HepG2 (cell line): ENCODE measurements at regions not wholly inside any gene's neighbourhood (a gene's known extent, or its start where the extent isn't known, plus 50 kb on each side); places are given as distances from the start of the nearest gene placed in this dataset.

Experiments
- ATAC-seq: fragments of 200-7000 bp; cut with Tn5 transposase; 3 replicates; pipeline ENCODE4 v1.9.1; 2020; ENCODE audit warnings: mild to moderate bottlenecking, moderate library complexity
- BruUV-seq: library from RNA; stranded (reverse); fragments of 400-500 nt; replicated peaks from 2 replicates; lab custom pipeline; 2021; lab: Mats Ljungman, UMichigan
- CTCF ChIA-PET: fragments of 300-600 bp; formaldehyde crosslinking; extraction: SDS; loops from one replicate; lab custom pipeline; 2021; ENCODE audit warnings: low total read pairs, inconsistent platforms, low intra/inter-chr PET ratio; lab: Yijun Ruan, JAX
- POLR2A ChIA-PET: fragments of 350-600 bp; sonication (Branson Sonifier 250); formaldehyde crosslinking; loops from one replicate; lab custom pipeline; 2020; ENCODE audit warnings: antibody characterized with exemption, inconsistent platforms; lab: Yijun Ruan, JAX
- DNase-seq: peaks from one replicate; pipeline ENCODE4 v3.0.0-alpha.2; 2015; ENCODE audit warnings: low spot score
- FAIRE-seq: peaks from 3 replicates; lab custom pipeline; 2011; peaks lifted over from hg19 to GRCh38; lab: Jason Lieb, UNC
- H2AFZ ChIP-seq: one replicate; pipeline ENCODE4 v1.6.1; 2011; ENCODE audit warnings: low read length, inconsistent platforms
- H3K27ac ChIP-seq: fragments of 300-600 bp; 3 replicates; pipeline ENCODE4 v1.8.0; 2011; ENCODE audit warnings: mixed run types, mild to moderate bottlenecking, mixed read lengths, low read length, inconsistent platforms; ENCODE audit not compliant: insufficient read depth; ENCODE audit errors: extremely low read length
- H3K27me3 ChIP-seq, 2 experiments: fragments of 200-600 bp in 1 of 2; 2 replicates in 1 of 2; 3 replicates in 1 of 2; pipeline versions ENCODE4 v1.6.0 to v1.8.0; 2011; ENCODE audit warnings: low read length in 2 of 2, mild to moderate bottlenecking in 2 of 2, moderate library complexity in 2 of 2, inconsistent platforms in 1 of 2; ENCODE audit not compliant: insufficient read depth in 2 of 2, control insufficient read depth in 1 of 2
- H3K36me3 ChIP-seq, 2 experiments: fragments of 200-600 bp in 1 of 2; replicated peaks in 1 of 2; 2 replicates in 1 of 2; 3 replicates in 1 of 2; pipeline versions ENCODE4 v1.5.1 to v1.8.0; 2011; ENCODE audit warnings: low read length in 2 of 2, inconsistent platforms in 1 of 2; ENCODE audit not compliant: insufficient read depth in 2 of 2, control insufficient read depth in 1 of 2
- H3K4me1 ChIP-seq: 2 replicates; pipeline ENCODE4 v1.5.1; 2012; ENCODE audit warnings: low read length, inconsistent platforms; ENCODE audit not compliant: insufficient read depth
- H3K4me2 ChIP-seq: 2 replicates; pipeline ENCODE4 v1.6.0; 2011; ENCODE audit warnings: low read depth, low read length, inconsistent platforms
- H3K4me3 ChIP-seq, 3 experiments: fragments of 200-600 bp in 1 of 3; sonication (generic), shearing (Covaris generic) in 1 of 3; replicated peaks in 1 of 3; 2 replicates each; pipeline ENCODE4 v1.5.1; 2011 to 2016; ENCODE audit warnings: low read length in 3 of 3, inconsistent platforms in 2 of 3, low read depth in 2 of 3, mild to moderate bottlenecking in 2 of 3, control low read depth in 1 of 3, mixed read lengths in 1 of 3; ENCODE audit not compliant: insufficient read depth in 1 of 3
- H3K79me2 ChIP-seq: one replicate; pipeline ENCODE4 v1.6.1; 2011; ENCODE audit warnings: low read length, inconsistent platforms; ENCODE audit not compliant: insufficient read depth
- H3K9ac ChIP-seq: 2 replicates; pipeline ENCODE4 v1.6.0; 2011; ENCODE audit warnings: mild to moderate bottlenecking, low read depth, low read length, inconsistent platforms; ENCODE audit not compliant: insufficient read depth
- H3K9me3 ChIP-seq: 2 replicates; pipeline ENCODE4 v1.5.1; 2012; ENCODE audit warnings: mild to moderate bottlenecking, low read length
- H4K20me1 ChIP-seq: 2 replicates; pipeline ENCODE4 v1.6.0; 2011; ENCODE audit warnings: inconsistent platforms, mild to moderate bottlenecking, low read length, moderate library complexity; ENCODE audit not compliant: insufficient read depth
- ASH2L ChIP-seq: fragments of 300-600, 200-600 bp; sonication (generic); IDR thresholded peaks from 2 replicates; pipeline ENCODE4 v1.7.0; 2017; ENCODE audit warnings: low read depth, mild to moderate bottlenecking, moderate library complexity, mixed read lengths, low read length; ENCODE audit not compliant: insufficient read length
- CCDC6 ChIP-seq: sonication (generic); formaldehyde crosslinking; IDR thresholded peaks from 2 replicates; pipeline ENCODE4 v1.8.1; 2022; ENCODE audit warnings: mild to moderate bottlenecking, missing genetic modification reagents, moderate library complexity
- ZNF124 ChIP-seq: sonication (generic); formaldehyde crosslinking; IDR thresholded peaks from 2 replicates; pipeline ENCODE4 v1.4.0; 2020; ENCODE audit warnings: missing genetic modification reagents
- ZNF879 ChIP-seq: sonication (generic); formaldehyde crosslinking; IDR thresholded peaks from 2 replicates; pipeline ENCODE4 v1.8.1; 2023; ENCODE audit warnings: missing genetic modification reagents
- WGBS: methylation state at CpG from one replicate; pipeline ENCODE4 v1.1.6; 2017; ENCODE audit warnings: low lambda C conversion rate; 5-methylcytosine and 5-hydroxymethylcytosine counted together
- in situ Hi-C: cut with HindIII; loops from 2 replicates; pipeline ENCODE4 v1.10.0; 2017; ENCODE audit warnings: low pct_unique_long_range_greater_than_20kb; ENCODE audit not compliant: extremely low pct_ligation_motif_present
- intact Hi-C: fragments of 100-400 bp; cut with micrococcal nuclease; formaldehyde crosslinking; loops from one replicate; pipeline ENCODE4 v1.10.0; 2022; ENCODE audit not compliant: unreplicated experiment
- TF ChIP-seq, protein P1 (sequence below): sonication (generic); formaldehyde crosslinking; IDR thresholded peaks from 2 replicates; pipeline ENCODE4 v1.4.0; 2020; ENCODE audit warnings: missing genetic modification reagents
- TF ChIP-seq, protein P2 (sequence below): sonication (generic); formaldehyde crosslinking; IDR thresholded peaks from 2 replicates; pipeline ENCODE4 v1.5.1; 2020; ENCODE audit warnings: mild to moderate bottlenecking, missing genetic modification reagents

DNA sequence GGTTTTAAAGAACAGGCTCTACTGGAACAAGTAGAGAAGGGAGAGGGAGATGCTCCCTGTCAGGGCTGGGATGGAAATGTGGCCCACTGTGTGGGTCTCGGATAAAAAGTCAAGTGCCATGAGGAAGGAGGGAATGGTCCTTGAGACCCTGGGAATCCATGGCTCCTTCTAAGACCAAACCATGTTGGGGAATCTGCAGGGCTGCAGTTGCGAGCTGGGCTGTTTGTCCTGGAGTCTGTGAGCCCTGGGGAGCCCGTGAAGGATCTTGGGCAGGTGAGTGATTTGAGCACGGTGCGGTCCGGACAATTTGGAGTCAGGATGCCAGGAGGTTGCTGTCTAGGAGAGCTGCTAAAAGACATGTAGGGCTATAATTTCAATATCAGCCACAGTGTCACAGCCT, 359.4 kb downstream of the FGF9 start:
- Histone ChIP-seq H3K9ac (no peak overlapping the region), H3K9me3 (no peaks in the 10 kb centered on the region), H3K79me2 (no peaks in the 10 kb centered on the region), H4K20me1 (no peaks in the 10 kb centered on the region), H3K27me3 (no peaks in the 10 kb centered on the region; a peak in 2 of 5 replicates), H3K36me3 (no peaks in the 10 kb centered on the region), H3K27ac (no peak overlapping the region), H3K4me2 (no peak overlapping the region), H3K4me1 (no peaks in the 10 kb centered on the region), H3K4me3 (no peak overlapping the region), H2AFZ (no peak overlapping the region)
- FAIRE-seq, result no peak
- no TSS peak for BruUV-seq
- TF ChIP-seq ZNF879 (CRISPR knock-in tag) (no peak), CCDC6 (no peak), ASH2L (no peak), ZNF124 (CRISPR knock-in tag) (no peak)
- TF ChIP-seq, protein P1, sequence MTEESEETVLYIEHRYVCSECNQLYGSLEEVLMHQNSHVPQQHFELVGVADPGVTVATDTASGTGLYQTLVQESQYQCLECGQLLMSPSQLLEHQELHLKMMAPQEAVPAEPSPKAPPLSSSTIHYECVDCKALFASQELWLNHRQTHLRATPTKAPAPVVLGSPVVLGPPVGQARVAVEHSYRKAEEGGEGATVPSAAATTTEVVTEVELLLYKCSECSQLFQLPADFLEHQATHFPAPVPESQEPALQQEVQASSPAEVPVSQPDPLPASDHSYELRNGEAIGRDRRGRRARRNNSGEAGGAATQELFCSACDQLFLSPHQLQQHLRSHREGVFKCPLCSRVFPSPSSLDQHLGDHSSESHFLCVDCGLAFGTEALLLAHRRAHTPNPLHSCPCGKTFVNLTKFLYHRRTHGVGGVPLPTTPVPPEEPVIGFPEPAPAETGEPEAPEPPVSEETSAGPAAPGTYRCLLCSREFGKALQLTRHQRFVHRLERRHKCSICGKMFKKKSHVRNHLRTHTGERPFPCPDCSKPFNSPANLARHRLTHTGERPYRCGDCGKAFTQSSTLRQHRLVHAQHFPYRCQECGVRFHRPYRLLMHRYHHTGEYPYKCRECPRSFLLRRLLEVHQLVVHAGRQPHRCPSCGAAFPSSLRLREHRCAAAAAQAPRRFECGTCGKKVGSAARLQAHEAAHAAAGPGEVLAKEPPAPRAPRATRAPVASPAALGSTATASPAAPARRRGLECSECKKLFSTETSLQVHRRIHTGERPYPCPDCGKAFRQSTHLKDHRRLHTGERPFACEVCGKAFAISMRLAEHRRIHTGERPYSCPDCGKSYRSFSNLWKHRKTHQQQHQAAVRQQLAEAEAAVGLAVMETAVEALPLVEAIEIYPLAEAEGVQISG (CRISPR knock-in tag), result no peak
- TF ChIP-seq, protein P2, sequence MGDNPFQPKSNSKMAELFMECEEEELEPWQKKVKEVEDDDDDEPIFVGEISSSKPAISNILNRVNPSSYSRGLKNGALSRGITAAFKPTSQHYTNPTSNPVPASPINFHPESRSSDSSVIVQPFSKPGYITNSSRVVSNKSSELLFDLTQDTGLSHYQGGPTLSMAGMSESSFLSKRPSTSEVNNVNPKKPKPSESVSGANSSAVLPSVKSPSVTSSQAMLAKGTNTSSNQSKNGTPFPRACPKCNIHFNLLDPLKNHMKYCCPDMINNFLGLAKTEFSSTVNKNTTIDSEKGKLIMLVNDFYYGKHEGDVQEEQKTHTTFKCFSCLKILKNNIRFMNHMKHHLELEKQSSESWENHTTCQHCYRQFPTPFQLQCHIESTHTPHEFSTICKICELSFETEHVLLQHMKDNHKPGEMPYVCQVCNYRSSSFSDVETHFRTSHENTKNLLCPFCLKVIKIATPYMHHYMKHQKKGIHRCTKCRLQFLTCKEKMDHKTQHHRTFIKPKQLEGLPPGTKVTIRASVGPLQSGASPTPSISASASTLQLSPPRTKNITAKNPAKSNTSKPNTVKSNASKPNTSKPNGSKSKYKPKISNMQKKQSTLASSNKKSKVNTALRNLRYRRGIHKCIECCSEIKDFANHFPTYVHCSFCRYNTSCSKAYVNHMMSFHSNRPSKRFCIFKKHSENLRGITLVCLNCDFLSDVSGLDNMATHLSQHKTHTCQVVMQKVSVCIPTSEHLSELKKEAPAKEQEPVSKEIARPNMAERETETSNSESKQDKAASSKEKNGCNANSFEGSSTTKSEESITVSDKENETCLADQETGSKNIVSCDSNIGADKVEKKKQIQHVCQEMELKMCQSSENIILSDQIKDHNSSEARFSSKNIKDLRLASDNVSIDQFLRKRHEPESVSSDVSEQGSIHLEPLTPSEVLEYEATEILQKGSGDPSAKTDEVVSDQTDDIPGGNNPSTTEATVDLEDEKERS (CRISPR knock-in tag), result no peak
- 0% methylated on average over 1 of the region's 6 CpGs for WGBS
- ATAC-seq, result no peak
- no peak for DNase-seq
- ChIA-PET CTCF (no interaction called here), POLR2A (no interaction called here)
- intact Hi-C loops, result no loop called here
- in situ Hi-C loops, result no loop called here
